NCI-H2107 (cell line): ENCODE measurements at regions not wholly inside any gene's neighbourhood (a gene's known extent, or its start where the extent isn't known, plus 50 kb on each side); places are given as distances from the start of the nearest gene placed in this dataset.

ENCODE experiments used
- DNase-seq: peaks from one replicate; lab custom pipeline; 2025; lab: John Stamatoyannopoulos, UW

DNA sequence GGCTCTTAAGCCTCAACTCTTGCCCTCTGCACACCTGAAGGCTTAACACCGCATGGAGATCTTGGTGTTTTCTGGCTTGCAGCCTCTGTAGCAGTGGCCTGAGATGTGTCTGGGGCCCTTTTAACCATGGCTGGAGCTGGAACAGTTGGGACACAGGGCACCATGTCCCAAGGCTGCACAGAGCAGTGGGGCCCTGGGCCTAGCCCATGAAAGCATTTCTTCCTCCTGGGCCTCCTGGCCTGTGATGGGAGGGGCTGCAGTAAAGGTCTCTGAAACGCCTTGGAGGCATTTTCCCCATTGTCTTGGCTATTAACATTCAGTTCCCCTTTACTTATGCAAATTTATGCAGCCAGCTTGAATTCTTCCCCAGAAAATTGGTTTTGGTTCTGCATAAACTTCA, 735.5 kb upstream of the ALCAM start:
- DNase-seq = no peak

DNA sequence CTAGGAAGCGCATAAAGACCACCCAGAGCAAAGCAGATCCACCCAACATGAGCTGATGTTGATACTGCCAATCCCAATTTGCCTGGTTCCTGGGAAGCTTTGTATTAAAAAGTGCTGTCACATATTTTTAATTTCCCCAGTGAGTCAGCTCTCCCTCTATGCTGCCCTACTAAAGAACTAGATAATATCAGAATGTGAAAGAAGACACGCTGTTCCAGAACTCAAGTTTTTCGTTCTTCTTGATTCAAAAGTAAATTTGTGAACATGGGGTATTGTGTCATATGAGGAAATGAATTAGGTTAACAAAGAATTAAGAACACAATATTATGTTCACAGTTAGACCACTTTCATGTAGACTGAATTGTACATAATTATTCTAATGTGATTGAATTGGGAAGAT, 734.2 kb upstream of the ALCAM start:
- DNase-seq = no peak

DNA sequence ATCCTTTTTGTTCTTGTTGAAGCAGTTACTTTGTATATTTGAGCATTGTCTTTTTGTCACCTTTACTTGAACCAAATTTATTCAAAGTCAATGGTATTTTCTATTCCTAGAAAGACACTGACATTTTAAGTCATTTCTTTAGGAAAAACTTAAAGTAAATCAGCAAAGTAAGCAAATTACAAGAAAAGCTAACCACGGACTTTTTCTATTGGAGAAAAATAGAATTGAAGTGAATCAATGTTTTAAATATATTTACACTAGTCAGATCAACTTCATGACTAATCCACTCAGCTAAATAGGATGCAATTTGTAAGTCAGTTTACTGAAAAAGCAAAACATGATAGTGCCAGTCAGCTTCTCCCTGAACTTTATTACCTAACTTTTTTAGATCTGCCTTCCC, 733.8 kb upstream of the ALCAM start:
- no peak for DNase-seq

DNA sequence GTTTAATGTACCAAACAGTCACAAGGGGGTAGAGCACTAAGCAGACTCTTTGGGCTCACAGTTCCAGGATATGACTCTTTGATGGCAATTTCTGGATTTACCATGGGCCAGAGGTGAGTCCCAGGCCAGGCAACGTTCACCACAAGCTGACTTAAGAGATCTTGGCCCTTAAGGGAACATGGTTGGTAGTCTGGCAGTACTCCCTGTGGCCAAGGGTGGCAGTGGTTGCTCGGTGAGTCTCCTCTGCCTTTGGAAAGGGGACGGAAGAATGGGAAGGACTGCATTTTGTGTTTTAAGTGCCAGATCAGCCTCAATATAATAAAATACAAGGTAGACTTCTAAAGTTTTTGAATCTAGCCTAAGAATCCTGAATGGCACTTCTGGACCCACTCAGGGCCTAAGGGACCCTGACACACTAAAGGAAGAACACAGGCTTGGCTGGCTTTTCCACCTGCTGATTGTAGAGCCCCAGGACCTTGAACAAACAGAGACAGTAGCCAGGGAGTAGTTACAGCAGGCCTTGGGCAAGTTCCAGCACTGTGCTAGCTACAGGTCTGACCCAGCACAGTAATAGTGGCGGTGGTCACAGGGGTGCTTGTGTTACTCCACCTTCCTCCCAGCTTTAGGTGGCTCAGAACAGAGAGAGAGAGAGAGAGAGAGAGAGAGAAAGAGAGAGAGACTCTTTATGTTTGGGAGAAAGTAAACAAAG, 730.7 kb upstream of the ALCAM start:
- no peak for DNase-seq

DNA sequence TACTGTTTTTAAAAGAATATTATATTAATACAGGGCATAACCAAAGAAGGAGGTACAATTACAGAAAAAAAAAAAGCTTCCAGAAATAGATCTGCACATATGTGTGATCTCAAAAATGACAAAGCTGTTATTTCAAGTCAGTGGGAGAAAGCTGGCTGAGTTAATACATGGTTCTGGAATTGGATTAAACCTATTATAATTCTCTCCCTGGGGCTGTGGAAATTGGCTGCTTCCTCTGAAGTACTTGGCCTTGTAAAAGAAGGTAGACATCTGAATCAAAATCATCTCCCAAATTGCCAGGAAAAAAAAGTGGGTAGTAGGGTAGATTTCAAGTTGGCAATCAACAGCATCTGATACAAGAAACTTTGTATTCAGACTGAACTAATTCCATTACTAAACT, 723.9 kb upstream of the ALCAM start:
- no peak for DNase-seq

DNA sequence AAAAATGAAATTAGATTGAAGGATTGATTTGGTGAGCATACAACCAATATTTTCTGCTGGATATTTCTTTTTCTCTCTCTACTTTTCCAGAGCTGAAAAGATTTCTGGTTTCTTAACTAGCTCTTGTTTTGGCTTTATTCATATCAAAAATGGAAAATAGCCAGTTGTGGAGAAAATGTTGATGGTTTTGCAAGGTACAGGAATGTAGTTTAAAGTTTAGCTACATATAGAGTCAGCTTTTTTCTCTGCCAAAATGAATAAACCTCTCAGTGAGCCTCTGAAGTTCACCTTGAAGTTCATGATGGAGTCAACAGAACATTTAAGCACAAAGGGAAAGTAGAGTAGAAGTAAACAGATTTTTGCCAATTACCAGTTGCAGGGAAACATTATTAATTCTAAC, 720.5 kb upstream of the ALCAM start:
- no peak for DNase-seq

DNA sequence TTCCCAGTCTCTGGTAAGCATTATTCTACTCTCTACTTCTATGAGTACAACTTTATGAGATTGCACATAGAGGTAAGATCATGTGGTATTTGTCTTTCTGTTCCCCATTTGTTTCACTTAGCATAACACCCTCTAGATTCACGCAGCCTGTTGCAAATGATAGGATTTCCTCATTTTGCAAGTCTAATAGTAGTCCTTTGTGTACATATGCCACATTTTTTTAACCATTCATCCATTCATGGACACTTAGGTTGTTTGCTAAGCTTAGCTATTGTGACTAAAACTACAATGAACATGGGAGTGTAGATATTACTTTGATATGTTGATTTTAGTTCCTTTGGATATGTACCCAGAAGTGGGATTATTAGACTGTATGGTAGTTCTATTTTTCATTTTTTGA, 717.9 kb upstream of the ALCAM start:
- no peak for DNase-seq

DNA sequence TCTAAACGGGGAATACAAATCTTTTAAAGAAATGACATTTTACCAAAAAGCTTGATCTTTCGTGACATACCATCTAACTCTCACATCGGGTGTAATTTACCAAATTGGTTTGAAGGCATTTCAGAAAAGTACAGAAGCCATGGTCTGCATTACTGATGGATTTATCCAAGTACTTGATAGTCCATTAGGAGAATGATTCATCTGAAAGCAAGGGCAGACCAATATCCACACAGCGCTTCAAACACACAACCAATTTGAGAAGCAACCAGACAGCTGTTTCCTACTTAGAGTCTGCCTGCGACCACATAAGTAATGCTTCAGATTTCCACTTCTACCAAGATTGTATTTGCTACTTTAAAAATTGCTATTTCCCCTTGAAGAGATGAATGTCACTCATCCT, 697.6 kb upstream of the ALCAM start:
- no peak for DNase-seq

DNA sequence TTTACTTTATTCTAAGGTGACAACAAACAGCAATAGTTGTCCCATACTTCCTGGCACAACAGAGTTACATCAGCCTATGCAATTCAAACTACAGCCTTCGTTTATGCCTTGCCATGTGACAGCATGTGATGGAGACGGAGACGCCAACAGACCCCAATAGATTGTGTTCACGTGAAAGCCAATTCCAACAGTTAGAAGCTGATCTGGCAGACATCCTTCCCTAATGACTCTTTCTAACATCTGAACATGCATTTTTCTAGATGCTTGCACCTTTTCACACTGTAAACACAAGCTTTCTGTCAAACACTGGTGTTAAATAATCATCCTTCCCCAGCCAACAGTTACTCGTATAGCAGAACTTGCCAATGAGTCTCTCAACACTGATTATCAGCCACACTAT, 694.4 kb upstream of the ALCAM start:
- no peak for DNase-seq

DNA sequence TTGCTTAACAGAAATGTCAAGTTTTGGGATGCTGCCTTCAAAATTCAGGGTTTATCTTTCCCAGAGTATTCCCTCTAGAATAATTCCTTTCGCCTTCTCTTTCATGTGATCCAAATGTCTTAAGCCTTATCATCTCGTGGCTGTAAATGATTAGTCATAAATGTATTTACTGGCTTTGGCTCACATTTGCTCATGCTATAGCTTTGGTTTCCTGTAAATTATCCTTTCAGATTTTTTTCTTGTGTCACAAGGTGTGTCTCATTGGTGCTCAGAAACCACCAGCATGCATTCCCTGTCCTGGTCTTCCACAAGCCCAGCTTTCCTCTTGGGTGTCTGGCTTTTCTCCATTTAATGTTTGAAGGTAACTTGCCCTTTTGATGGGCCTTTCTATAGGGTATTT, 692.7 kb upstream of the ALCAM start:
- no peak for DNase-seq

DNA sequence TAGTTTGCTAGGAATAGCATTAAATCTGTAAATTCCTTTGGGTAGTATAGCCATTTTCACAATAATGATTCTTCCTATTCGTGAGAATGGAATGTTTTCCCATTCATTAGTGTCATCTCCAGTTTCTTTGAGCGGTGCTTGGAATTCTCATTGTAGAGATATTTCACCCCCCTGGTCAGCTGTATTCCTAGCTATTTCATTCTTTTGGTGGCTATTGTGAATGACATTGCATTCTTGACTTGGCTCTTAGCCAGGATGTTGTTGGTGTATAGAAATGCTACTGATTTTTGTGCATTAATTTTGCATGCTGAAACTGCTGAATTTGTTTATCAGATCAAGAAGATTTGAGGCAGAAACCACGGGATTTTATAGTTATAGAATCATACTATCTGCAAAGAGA, 690.5 kb upstream of the ALCAM start:
- no peak for DNase-seq

DNA sequence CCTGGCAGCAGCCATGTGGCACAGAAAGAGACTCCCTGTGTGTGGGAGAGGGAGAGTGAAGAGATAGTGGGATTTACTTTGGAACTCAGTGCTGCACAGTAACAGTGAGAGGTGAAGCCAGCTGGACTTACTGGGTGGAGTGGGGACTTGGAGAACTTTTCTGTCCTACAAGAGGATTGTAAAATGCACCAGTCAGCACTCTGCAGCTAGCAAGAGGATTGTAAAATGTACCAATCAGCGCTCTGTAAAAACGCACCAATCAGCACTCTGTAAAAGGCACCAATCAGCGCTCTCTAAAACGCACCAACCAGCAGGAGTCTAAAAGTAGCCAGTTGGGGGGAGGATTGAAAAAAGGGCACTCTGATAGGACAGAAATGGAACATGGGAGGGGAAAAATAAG, 688.8 kb upstream of the ALCAM start:
- no peak for DNase-seq

DNA sequence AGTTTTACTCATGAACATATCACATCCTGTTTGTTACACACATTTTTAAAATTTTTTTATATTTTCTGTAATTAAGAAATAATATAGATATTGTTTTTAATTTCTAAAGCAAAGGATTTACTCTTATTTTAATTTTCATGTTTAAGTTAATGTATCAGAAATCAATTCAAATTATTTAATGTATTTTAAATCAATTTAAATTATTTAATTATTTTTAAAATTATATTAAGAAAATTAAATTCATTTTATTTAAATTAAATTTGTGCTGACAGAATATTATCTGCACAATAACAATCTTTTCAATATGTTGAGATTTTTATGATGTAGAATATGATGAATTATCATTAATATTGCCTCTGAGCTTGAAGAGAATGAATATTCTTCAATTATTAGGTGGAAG, 681.2 kb upstream of the ALCAM start:
- no peak for DNase-seq

DNA sequence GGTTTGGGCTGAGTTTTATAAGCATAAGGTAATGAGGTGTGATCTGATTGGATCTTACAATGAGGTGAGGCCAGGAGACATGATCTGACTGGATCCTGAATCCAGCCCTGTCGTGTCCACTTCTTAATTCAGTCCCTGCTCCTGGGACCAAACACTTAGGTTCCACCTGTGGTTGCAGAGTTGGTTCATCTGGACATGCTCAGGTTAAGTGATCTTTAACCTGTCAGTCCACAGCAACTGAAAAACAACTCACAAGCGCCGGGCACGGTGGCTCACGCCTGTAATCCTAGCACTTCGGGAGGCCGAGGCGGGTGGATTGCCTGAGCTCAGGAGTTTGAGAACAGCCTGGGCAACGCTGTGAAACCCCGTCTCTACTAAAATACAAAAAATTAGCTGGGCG, 679.3 kb upstream of the ALCAM start:
- DNase-seq = no peak

DNA sequence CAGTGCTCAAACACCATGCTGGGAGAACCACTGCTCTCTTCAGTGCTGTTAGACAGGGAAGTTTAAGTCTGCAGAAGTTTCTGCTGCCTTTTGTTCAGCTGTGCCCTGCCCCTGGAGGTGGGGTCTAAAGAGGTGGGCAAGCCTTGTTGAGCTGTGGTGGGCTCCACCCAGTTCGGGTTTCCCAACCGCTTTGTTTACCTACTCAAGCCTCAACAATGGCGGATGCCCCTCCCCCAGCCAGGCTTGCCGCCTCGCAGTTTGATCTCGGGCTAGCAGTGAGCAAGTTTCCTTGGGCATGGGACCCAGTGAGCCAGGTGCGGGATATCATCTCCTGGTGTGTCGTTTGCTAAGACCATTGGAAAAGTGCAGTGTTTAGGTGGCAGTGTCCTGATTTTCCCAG, 670.2 kb upstream of the ALCAM start:
- no peak for DNase-seq

DNA sequence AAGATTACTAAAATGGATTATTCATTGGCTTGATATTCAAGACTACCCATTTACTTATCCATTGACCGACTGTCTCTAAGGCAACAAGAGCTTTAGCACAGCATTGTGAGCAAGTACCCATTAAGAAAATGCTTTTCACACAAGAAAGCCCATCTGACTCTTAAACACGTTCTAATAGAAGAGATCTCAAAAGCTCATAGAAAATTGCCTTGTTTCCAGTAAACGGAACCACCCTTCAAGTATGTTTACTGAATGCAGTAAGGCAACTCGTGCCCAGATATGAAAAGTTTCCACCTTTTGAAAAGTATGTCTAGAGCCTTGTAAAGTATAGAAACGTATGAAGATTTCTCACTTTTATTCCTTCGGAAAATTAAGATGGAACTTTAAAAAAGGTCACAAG, 655.3 kb upstream of the ALCAM start:
- no peak for DNase-seq

DNA sequence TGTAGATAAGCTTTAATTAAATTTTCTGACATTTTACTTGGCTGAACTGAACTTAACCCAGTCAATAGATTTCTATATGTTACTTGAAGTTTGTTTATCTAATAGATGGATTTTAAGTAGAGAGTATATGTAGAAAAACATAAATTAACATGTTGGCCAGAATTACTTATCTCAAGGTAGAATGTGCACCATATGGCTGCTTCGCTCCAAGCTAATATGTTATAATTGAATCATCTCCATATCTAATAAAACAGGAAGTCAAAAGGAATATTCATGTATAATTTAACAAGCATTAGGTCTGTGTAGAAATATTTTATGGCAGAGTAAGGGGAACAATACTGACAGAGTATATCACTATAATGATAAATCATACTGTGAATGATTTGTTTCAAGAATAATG, 650.7 kb upstream of the ALCAM start:
- DNase-seq = no peak

DNA sequence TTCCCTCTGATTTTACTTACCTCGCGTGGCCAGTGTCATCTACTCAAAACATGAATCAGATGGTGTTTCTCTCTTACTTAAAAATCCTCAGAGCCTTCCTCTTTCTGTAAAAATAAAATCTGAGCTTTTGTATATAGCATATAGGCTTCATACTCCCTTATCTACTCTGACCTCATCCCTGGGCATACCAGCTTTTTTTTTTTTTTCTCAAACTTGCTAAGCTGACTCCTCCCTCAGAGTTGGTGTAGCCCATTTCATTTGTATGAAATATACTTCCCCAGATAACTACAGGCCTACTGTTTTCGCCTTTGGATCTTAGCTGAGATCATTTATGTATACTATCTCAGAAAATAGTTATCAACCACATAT, 648.9 kb upstream of the ALCAM start:
- no peak for DNase-seq

DNA sequence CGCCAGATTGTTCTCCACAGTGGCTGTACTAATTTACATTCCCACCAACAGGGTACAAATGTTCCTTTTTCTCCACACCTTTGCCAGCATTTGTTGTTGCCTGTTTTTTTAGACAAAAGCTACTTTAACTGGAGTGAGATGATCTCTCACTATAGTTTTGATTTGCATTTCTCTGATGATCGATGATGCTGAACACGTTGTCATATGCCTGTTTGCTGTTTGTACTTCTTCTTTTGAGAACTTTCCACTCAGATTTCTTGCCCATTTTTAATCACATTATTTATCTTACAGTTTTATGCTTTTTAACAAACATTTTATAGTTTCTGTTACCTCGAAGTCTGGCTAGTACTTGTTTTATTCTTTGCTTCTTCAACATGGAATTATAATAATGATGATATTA, 643.7 kb upstream of the ALCAM start:
- no peak for DNase-seq

DNA sequence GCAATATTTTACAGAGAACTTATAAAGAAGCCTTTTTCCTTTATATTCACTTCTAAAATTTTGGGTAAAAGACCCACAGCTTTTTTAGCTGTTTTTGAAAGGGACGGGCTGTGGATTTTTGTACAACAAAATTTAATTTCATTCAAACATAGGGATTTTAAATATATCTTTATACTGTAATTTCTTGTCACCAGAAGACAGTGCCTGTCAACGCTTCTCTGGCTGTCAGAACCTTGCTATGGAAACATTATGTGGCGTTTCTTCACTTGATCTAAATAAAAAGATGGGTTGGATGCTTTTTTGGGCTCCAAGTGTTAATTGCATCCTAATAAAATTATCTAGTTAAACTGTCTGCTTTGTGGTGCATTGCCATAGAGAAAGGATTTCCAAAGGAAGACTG, 635.6 kb upstream of the ALCAM start:
- no peak for DNase-seq

DNA sequence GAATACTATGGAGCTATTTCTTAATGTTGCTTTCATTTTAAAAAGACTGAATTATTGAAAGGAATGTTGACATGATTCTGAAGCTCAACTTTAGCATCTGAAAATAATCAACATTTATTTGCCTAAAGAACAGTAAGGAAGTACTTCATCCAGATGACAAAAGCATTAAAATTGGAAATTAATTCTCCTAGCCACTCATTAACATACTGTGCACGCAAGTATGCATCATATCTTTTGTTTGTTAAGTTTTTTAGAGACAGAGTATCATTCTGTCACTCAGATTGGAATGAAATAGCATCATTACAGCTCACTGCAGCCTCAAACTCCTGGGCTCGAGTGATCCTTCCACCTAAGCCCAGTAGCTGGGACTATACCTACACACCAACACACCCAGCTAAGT, 632.1 kb upstream of the ALCAM start:
- no peak for DNase-seq

DNA sequence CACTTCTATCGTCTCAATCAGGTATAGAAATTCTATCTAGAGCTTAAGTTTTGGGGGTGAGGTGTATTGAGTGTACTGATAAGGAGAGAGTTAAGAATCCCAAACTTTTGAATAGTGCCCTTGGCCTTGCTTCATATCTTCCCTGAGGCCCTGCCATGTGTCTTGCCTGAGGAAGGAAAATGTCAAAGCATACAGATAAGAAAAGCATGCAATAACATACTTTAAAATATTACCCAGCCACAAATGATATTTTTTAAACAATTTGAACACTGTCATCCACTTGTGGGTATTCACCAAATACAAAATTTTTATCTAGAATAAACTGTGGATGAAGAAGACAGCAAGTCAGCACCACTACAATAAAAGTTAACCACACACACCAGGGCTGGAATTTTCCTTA, 631.0 kb upstream of the ALCAM start:
- no peak for DNase-seq

DNA sequence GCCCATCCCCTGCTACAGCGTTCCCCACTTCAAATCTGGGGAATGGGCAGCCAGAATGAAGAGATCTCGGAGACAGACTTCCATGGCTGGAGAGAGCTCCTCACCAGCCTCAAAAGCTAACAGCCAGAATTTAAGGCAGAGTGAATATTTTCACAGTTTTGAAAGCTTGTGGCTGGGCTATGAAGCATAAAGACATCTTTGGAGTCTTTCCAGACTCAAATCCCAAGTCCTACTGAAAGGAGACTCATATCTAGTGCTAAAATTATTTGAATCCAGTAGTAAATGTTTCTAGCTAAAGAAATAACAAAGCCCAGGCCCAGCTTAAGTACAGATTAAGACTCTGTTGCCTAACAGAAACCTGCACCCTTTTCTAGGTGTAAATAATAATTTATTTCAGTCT, 628.4 kb upstream of the ALCAM start:
- DNase-seq = no peak

DNA sequence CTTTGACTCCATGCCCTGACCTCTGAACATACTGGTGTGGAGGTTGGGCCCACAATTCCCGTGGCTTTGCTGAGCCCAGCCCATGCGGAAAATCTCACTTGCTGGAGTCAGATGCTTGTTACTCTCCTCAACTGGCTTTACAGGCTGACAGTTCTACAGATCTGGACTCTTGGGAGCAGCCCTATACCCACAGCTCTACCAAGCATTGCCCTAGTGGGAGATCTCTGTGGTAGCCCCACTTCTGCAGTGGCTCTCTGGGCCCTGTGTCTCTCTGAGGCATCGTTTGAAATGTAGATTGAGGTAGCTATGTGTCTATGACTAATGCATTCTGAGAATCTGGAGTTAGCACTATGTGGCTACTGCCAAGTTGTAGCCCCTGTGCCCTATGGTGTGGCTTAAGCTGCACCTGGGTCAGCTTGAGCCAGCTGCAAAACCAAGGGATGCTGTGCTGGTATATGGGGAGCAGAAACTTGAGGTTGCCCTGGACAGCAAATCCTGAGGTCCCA, 625.8 kb upstream of the ALCAM start:
- DNase-seq = no peak

DNA sequence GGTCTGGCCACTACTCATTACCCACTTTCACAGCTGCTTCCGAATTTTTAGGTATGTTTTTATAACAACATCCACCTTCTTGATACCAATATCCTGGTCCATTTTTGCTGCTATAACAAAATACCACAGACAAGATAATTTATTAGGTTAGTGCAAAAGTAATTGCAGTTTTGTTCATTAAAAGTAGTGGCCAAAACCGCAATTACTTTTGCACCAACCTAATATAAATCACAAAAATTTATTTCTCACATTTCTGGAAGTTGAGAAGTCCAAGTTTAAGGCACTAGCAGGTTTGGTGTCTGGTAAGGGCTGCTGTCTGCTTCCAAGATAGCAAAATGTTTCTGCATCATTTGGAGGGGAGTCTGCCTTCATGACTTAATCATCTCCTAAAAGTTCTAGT, 624.7 kb upstream of the ALCAM start:
- DNase-seq = no peak
